Activated CD4-positive, alpha-beta memory T cell treated with anti-CD3 and anti-CD28 coated beads, Interleukin-2, amount 10 ng/mL, durations not matched to agents 7 days and 5 days (primary cell): ENCODE measurements at regions not wholly inside any gene's neighbourhood (a gene's known extent, or its start where the extent isn't known, plus 50 kb on each side); places are given as distances from the start of the nearest gene placed in this dataset.

Experiments
- CTCF ChIA-PET: fragments of 350-600 bp; sonication (Branson Sonifier 250); formaldehyde crosslinking; loops from one replicate; lab custom pipeline; 2021; ENCODE audit warnings: antibody characterized with exemption, inconsistent platforms; lab: Charles Lee
- POLR2A ChIA-PET: fragments of 350-600 bp; sonication (Branson Sonifier 250); formaldehyde crosslinking; loops from one replicate; lab custom pipeline; 2021; ENCODE audit warnings: antibody characterized with exemption; lab: Charles Lee
- DNase-seq: peaks from one replicate; pipeline ENCODE4 v3.0.0-alpha.2; 2020
- H3K27ac Mint-ChIP-seq: one replicate; pipeline ENCODE4 v1.8.0; 2021; ENCODE audit warnings: mild to moderate bottlenecking, mixed read lengths
- H3K27me3 Mint-ChIP-seq: one replicate; pipeline ENCODE4 v1.8.0; 2021; ENCODE audit warnings: mixed read lengths
- H3K36me3 Mint-ChIP-seq: one replicate; pipeline ENCODE4 v1.8.0; 2021; ENCODE audit warnings: low read depth, mixed read lengths
- H3K4me1 Mint-ChIP-seq: one replicate; pipeline ENCODE4 v1.8.0; 2021; ENCODE audit warnings: mixed read lengths
- H3K4me3 Mint-ChIP-seq: one replicate; pipeline ENCODE4 v1.8.0; 2021; ENCODE audit warnings: mild to moderate bottlenecking, mixed read lengths
- H3K9me3 Mint-ChIP-seq: one replicate; pipeline ENCODE4 v1.8.0; 2021; ENCODE audit warnings: mixed read lengths

DNA sequence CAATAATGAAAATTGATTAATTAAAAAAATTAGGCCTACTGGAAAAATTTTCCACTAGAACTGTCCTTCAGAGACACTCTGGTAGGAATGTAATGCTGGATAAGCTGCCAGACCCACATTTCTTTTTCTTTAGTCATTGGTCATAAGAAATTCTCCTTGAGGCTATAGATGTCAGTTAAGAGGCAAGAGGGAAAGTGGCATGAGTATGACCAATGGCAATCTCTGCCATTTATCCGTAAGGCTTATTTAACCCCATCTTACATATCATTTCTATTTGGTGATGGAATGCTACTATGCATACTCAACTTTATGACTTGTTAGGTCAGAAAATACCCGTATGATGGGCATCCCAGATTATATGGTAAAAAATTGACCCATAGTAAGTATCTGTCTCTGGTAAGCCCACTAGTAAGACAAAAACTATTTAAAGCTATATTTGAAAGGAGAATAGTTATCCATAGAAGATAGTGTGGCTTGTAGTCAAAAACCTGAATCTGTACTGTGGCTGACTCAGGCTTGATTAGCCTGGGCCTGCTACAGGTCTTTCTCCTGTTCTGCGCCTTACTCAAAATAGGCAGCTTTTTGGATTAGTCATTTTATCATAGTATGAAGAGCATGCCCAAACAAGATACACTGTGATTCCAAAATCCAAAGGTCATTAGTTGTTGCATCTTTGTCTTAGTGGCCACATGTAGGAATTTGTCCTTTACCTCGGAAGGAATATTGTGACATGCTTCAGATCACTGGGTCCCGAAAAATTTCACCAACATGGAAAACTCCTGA, 314.7 kb downstream of the PYDC2 start:
- no peaks in the 10 kb centered on the region for H3K36me3 Mint-ChIP-seq

GRCh38 chr3:191781044-191781443, 320.1 kb downstream of the PYDC2 start:
- Mint-ChIP-seq H3K9me3 (peaks cover 7% of the 10 kb centered on the region), H3K27me3 (no peaks in the 10 kb centered on the region), H3K4me3 (no peak overlapping the region), H3K27ac (no peak overlapping the region), H3K4me1 (no peaks in the 10 kb centered on the region), H3K36me3 (no peaks in the 10 kb centered on the region)
- DNase-seq: no peak
- CTCF ChIA-PET: no interaction called here
- POLR2A ChIA-PET: no interaction called here

More for the DNA sequence above, 314.7 kb downstream of the PYDC2 start:
- H3K9me3 Mint-ChIP-seq: peaks cover 7% of the 10 kb centered on the region
- H3K4me3 Mint-ChIP-seq: no peak overlapping the region
- no peak for DNase-seq
- no peak overlapping the region for H3K27ac Mint-ChIP-seq
- ChIA-PET CTCF (no interaction called here), POLR2A (no interaction called here)
- no peaks in the 10 kb centered on the region for H3K27me3 Mint-ChIP-seq
- H3K4me1 Mint-ChIP-seq: no peaks in the 10 kb centered on the region

DNA sequence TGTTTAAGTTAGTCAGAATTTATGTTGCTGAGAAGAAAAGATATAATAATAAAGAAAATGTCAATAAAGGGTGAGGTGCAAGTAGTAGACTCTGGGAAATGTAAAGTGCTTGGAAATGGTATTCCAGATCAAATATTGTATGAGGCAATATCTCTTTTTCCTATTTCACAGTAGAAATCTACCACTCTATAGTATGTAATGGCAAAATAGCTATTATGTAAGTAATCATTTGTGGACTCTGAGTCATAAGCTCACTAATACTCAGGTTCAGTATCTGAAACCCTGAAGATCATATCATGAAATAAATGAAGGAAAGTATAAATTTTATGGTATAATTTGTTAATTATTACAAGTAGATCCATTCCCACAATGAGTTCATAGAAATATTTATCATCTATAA, 322.1 kb downstream of the PYDC2 start:
- POLR2A ChIA-PET: no interaction called here
- CTCF ChIA-PET: no interaction called here
- no peaks in the 10 kb centered on the region for H3K36me3 Mint-ChIP-seq
- DNase-seq: no peak
- H3K4me3 Mint-ChIP-seq: no peak overlapping the region
- no peaks in the 10 kb centered on the region for H3K4me1 Mint-ChIP-seq
- H3K9me3 Mint-ChIP-seq: peaks cover 3% of the 10 kb centered on the region
- H3K27ac Mint-ChIP-seq: no peak overlapping the region
- H3K27me3 Mint-ChIP-seq: no peaks in the 10 kb centered on the region

GRCh38 chr3:191790934-191791333, 330.0 kb downstream of the PYDC2 start:
- Mint-ChIP-seq H3K4me3 (no peak overlapping the region), H3K27ac (no peak overlapping the region), H3K4me1 (no peaks in the 10 kb centered on the region), H3K9me3 (peaks cover 8% of the 10 kb centered on the region), H3K27me3 (no peaks in the 10 kb centered on the region), H3K36me3 (no peaks in the 10 kb centered on the region)
- ChIA-PET CTCF (no interaction called here), POLR2A (no interaction called here)
- DNase-seq: no peak

- no peaks in the 10 kb centered on the region for H3K36me3 Mint-ChIP-seq
- peaks cover 8% of the 10 kb centered on the region for H3K9me3 Mint-ChIP-seq
- H3K4me3 Mint-ChIP-seq: no peak overlapping the region
- no peaks in the 10 kb centered on the region for H3K27me3 Mint-ChIP-seq
- POLR2A ChIA-PET: no interaction called here
- H3K4me1 Mint-ChIP-seq: no peaks in the 10 kb centered on the region
- no peak for DNase-seq
- H3K27ac Mint-ChIP-seq: no peak overlapping the region
- CTCF ChIA-PET: no interaction called here
These were observed 331.6 kb downstream of the PYDC2 start for GRCh38 chr3:191792580-191792979.

DNA sequence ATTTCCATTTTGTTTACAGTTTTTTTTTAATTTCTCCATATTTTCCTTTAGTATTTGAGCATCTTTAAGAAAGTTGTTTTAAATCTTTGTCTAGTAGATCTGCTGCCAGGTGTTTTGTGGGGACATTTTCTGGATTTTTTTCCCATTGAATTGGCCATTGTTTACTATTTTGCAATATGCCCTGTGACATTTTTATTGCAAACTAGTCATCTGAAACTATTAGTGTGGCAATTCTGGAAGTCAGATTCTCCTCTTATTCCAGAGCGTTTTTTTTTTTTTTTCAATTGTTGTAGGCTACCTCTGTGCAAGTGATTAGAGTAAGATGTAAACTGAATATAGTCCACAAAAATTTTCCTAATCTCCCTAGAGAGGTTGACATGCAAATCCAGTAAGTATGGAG, 334.2 kb downstream of the PYDC2 start:
- Mint-ChIP-seq H3K4me1 (no peaks in the 10 kb centered on the region), H3K27me3 (no peaks in the 10 kb centered on the region), H3K36me3 (no peaks in the 10 kb centered on the region), H3K9me3 (peaks cover 6% of the 10 kb centered on the region), H3K27ac (no peak overlapping the region), H3K4me3 (no peak overlapping the region)
- CTCF ChIA-PET: no interaction called here
- no peak for DNase-seq
- POLR2A ChIA-PET: no interaction called here

GRCh38 chr3:191797271-191797670, 336.3 kb downstream of the PYDC2 start:
- H3K9me3 Mint-ChIP-seq: peaks cover 12% of the 10 kb centered on the region

DNA sequence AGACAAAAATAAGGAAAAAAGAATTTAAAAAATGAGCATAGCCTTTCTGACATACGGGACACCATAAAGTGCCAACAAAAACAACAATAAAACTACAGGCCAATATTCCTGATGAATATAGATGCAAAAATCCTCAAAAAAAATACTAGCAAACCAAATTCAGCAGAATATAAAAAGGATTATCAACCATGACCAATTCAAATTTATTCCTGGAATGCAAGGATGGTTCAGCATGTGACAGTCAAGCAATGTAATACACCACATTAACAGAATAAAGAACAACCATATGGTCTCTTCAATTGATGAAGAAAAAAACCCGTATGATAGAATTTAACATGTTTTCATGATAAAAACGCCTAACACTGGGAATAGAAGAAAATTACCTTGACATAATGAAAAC, 341.7 kb downstream of the PYDC2 start:
- H3K27ac Mint-ChIP-seq: no peak overlapping the region
- no peaks in the 10 kb centered on the region for H3K4me1 Mint-ChIP-seq
- no peak overlapping the region for H3K4me3 Mint-ChIP-seq
- POLR2A ChIA-PET: no interaction called here
- peaks cover 21% of the 10 kb centered on the region for H3K9me3 Mint-ChIP-seq
- H3K36me3 Mint-ChIP-seq: no peaks in the 10 kb centered on the region
- CTCF ChIA-PET: no interaction called here
- H3K27me3 Mint-ChIP-seq: no peaks in the 10 kb centered on the region
- DNase-seq: no peak

More at GRCh38 chr3:191797271-191797670, 336.3 kb downstream of the PYDC2 start:
- H3K4me1 Mint-ChIP-seq: no peaks in the 10 kb centered on the region
- H3K27me3 Mint-ChIP-seq: no peaks in the 10 kb centered on the region
- no peak overlapping the region for H3K27ac Mint-ChIP-seq
- DNase-seq: no peak
- ChIA-PET POLR2A (no interaction called here), CTCF (interaction anchor here (0.6 kb wide), 1 partner anchor 10 kb away, joined by 3 read pairs; no protein-coding TSS in a partner anchor)
- H3K4me3 Mint-ChIP-seq: no peak overlapping the region
- H3K36me3 Mint-ChIP-seq: no peaks in the 10 kb centered on the region

- Mint-ChIP-seq H3K36me3 (no peaks in the 10 kb centered on the region), H3K4me3 (no peak overlapping the region), H3K27ac (no peak overlapping the region), H3K27me3 (no peaks in the 10 kb centered on the region), H3K4me1 (no peaks in the 10 kb centered on the region), H3K9me3 (peaks cover 32% of the 10 kb centered on the region)
- POLR2A ChIA-PET: no interaction called here
- DNase-seq: no peak
- CTCF ChIA-PET: no interaction called here
These were observed 344.0 kb downstream of the PYDC2 start for GRCh38 chr3:191804935-191805334.

DNA sequence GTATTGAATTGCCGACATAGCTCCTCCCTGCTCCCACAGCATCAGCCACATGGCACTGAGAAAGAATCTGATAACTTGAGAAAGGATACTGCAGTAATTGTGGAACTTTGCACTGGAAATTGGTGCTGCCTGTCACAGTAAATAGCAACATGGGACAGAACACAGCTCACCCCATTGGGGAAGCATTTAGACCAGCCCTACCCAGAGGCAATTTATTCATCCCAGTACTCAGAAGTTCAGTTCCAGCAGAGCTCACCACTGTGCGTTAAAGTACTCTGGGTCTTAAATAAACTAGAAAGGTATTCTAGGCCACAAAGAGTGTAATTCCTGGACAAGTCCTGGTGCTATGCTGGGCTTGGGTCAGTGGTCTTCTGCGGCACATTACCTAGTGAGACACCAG, 347.1 kb downstream of the PYDC2 start:
- Mint-ChIP-seq H3K9me3 (peaks cover 22% of the 10 kb centered on the region), H3K36me3 (no peaks in the 10 kb centered on the region), H3K27ac (no peak overlapping the region), H3K27me3 (no peaks in the 10 kb centered on the region), H3K4me1 (no peaks in the 10 kb centered on the region), H3K4me3 (no peak overlapping the region)
- POLR2A ChIA-PET: no interaction called here
- DNase-seq: no peak
- CTCF ChIA-PET: no interaction called here

DNA sequence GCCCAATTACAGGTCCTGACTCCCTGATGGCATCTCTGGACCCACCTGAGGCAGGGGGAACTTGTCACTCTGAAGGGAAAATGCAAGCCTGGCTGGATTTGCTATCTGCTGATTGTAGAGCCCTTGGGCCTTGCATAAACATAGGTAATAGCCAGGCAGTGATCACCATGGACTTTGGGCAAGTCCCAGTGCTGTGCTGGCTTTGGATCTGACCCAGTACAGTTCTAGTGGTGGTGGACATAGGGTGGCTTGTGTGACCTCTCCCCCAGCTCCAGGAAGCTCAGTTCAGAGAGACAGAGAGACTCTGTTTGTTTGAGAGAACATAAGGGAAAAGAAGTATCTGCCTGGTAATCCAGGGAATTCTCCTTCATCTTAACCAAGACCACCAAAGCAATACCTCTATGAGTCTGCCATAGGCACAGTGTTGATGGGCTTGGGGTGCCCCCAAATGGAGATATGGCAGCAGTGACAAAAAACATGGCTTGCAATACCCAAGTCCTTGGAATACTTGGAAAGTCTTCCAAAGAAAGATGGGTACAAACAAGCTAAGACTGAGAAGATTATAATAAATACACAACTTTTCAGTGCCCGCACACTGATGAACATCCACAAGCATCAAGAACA, 348.5 kb downstream of the PYDC2 start:
- Mint-ChIP-seq H3K4me1 (no peaks in the 10 kb centered on the region), H3K9me3 (peaks cover 23% of the 10 kb centered on the region), H3K27ac (no peak overlapping the region), H3K27me3 (no peaks in the 10 kb centered on the region), H3K36me3 (no peaks in the 10 kb centered on the region), H3K4me3 (no peak overlapping the region)
- no peak for DNase-seq
- CTCF ChIA-PET: no interaction called here
- POLR2A ChIA-PET: no interaction called here

DNA sequence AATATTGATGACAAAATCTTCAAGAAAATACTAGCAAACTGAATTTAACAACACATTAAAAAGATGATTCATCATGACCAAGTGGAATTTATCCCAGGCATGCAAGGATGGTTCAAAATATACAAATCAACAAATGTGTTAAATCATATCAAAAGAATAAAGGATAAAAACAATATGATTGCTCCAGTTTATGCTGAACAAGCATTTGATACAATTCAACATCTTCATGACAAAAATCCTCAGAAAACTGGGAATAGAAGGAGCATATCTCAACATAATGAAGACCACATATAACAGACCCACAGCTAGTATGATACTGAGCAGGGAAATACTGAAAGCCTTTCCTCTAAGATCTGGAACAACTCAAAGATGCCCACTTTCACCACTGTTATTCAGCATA, 352.3 kb downstream of the PYDC2 start:
- no peaks in the 10 kb centered on the region for H3K4me1 Mint-ChIP-seq
- DNase-seq: no peak
- peaks cover 13% of the 10 kb centered on the region for H3K9me3 Mint-ChIP-seq
- H3K36me3 Mint-ChIP-seq: no peaks in the 10 kb centered on the region
- no peak overlapping the region for H3K4me3 Mint-ChIP-seq
- no peak overlapping the region for H3K27ac Mint-ChIP-seq
- POLR2A ChIA-PET: no interaction called here
- CTCF ChIA-PET: no interaction called here
- no peaks in the 10 kb centered on the region for H3K27me3 Mint-ChIP-seq

DNA sequence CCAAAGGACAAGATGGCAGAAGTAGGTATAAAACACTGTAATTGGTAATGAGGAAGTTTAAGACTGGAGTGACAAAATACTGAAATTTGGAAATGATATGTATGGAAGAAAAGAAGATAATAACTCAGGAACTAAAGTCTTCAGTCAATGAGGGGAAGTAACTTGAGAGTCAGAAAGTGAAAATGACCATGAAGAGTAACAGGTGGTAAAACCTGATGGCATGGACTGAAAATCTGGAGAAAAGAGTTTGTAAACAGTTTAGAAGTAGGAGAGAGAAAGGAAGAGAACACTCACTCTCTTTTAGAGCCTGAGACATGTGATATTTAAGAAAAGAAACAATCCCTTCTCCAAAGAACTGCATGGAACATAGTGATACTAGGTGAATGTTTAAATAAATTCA, 387.9 kb downstream of the PYDC2 start:
- Mint-ChIP-seq H3K9me3 (peaks cover 5% of the 10 kb centered on the region), H3K4me3 (no peak overlapping the region), H3K4me1 (no peaks in the 10 kb centered on the region), H3K27me3 (no peaks in the 10 kb centered on the region), H3K36me3 (no peaks in the 10 kb centered on the region), H3K27ac (no peak overlapping the region)
- CTCF ChIA-PET: no interaction called here
- no peak for DNase-seq
- POLR2A ChIA-PET: no interaction called here

DNA sequence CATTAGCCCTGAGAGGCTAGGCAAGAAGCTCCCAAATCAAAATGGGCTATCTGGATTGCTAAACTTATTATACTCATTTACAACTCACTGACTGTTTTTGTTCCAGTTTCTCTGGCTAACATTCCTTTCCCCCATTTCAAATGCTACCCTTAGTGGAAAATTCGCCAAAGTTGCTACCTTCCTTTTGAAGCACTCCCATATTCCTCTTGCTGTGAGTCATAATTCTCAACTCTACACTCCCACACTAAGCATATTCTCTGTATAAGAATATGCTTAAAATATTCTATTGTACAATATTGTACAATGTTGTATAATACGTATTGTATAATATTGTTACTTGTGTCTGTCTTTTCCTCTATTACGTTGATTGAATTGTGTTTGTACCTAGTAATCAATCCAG, 398.6 kb downstream of the PYDC2 start:
- H3K4me1 Mint-ChIP-seq: no peaks in the 10 kb centered on the region
- CTCF ChIA-PET: no interaction called here
- POLR2A ChIA-PET: no interaction called here
- DNase-seq: no peak
- no peaks in the 10 kb centered on the region for H3K27me3 Mint-ChIP-seq
- H3K27ac Mint-ChIP-seq: no peak overlapping the region
- H3K36me3 Mint-ChIP-seq: no peaks in the 10 kb centered on the region
- no peak overlapping the region for H3K4me3 Mint-ChIP-seq
- peaks cover 7% of the 10 kb centered on the region for H3K9me3 Mint-ChIP-seq
